Loucy (cell line): ENCODE measurements at regions not wholly inside any gene's neighbourhood (a gene's known extent, or its start where the extent isn't known, plus 50 kb on each side); places are given as distances from the start of the nearest gene placed in this dataset.

Experiments
- EZH2phosphoT487 ChIP-seq: fragments of 200-600 bp; IDR thresholded peaks from 2 replicates; pipeline ENCODE4 v1.6.1; 2018; ENCODE audit warnings: antibody characterized with exemption, mild to moderate bottlenecking, moderate library complexity, borderline replicate concordance
- TF ChIP-seq, protein P1 (sequence below): fragments of 200-600 bp; sonication (generic); conservative IDR thresholded peaks from 2 replicates; pipeline ENCODE4 v1.5.1; 2014; ENCODE audit warnings: mild to moderate bottlenecking, antibody characterized with exemption, low read length

- TF ChIP-seq, protein P1, sequence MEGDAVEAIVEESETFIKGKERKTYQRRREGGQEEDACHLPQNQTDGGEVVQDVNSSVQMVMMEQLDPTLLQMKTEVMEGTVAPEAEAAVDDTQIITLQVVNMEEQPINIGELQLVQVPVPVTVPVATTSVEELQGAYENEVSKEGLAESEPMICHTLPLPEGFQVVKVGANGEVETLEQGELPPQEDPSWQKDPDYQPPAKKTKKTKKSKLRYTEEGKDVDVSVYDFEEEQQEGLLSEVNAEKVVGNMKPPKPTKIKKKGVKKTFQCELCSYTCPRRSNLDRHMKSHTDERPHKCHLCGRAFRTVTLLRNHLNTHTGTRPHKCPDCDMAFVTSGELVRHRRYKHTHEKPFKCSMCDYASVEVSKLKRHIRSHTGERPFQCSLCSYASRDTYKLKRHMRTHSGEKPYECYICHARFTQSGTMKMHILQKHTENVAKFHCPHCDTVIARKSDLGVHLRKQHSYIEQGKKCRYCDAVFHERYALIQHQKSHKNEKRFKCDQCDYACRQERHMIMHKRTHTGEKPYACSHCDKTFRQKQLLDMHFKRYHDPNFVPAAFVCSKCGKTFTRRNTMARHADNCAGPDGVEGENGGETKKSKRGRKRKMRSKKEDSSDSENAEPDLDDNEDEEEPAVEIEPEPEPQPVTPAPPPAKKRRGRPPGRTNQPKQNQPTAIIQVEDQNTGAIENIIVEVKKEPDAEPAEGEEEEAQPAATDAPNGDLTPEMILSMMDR, result no peak
- TF ChIP-seq EZH2phosphoT487, result no peak
Measured at GRCh38 chr7:19488056-19488455, 220.8 kb downstream of the POLR1F start.
